AG08395 (cell line): ENCODE measurements at regions not wholly inside any gene's neighbourhood (a gene's known extent, or its start where the extent isn't known, plus 50 kb on each side); places are given as distances from the start of the nearest gene placed in this dataset.
"Not testable (repeated sequence)": the region's sequence is repeated elsewhere in the genome, so short reads cannot be mapped to it uniquely, and the experiment has no call there.

ENCODE experiments used
- DNase-seq: peaks from one replicate; pipeline ENCODE4 v3.0.0; 2012; ENCODE audit warnings: mixed read lengths, low spot score

DNA sequence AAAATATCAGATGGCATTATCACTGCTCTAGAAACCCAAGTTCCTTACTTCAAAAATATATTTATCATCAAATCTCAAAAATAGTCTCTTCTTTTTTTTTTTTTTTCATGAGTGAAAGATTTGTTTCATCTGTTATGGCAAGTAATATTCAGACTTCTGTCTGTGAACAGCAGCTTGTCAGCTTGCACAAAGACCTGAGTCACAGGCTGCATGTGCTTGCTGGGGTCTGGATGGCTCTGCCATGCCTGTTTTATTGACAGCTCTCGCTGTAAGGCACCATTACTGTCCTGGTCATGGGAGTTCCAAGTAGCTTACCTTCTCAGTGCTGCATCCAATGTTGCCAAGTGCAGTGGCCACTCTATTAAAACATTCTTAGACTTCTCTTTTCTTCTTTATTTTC lies 456.4 kb downstream of the GADD45G start:
- no peak for DNase-seq

DNA sequence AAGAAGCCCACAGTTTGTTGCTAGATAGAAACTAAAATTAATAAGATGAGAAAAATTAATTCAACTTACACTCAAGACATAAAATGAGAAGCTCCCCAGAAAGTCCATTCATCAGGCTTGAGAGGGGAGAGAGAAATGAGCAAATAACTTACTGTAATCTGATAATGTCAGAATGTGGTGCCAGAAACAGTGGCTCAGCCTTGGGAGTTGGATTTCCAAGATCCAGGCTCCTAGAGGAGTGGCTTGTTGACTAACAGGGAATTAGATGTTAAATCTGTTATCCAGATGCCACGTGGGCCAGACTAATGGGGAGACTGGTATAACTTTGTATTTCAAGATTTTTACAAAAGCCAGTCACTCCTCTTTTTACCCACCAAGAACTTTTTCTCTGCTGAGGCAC lies 458.2 kb downstream of the GADD45G start:
- no peak for DNase-seq

DNA sequence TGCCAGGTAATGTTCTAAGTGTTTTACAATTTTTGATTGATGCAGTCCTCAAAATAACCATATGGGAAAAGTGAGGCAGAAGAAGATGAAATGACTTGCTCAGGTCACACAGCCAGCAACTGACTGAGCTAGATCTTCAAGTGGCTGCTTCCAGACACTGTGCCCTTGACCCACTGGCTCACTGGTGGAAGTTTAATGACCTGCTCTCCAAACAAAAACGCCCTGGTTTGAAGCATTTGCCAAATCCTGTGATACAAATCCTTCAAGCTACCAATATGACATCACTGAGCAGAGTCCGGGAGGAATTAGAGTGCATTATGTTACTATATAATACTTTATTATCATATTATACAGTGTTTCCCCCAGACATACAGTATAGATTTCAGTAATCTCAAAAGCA lies 459.4 kb downstream of the GADD45G start:
- DNase-seq: no peak

DNA sequence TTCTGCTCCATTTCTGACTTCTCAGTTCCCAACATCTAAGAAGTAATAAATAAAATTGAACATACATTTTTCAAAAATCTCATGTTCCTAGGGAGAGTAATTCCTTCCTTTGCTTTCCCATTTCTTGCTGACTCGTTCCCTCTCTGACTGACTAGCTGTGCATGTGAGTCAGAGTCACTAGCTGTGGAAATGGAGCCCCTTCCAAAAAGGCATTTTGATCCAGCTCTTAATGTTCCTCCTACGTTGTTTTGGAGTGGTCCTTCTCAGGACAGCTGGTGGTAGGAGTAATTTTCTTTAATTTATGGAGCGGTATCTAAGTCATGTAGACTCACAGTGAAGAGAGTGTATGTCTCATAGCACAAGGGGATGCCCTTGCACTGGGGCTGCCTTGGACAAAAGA lies 460.2 kb downstream of the GADD45G start:
- peak; percentile 30 for DNase-seq

DNA sequence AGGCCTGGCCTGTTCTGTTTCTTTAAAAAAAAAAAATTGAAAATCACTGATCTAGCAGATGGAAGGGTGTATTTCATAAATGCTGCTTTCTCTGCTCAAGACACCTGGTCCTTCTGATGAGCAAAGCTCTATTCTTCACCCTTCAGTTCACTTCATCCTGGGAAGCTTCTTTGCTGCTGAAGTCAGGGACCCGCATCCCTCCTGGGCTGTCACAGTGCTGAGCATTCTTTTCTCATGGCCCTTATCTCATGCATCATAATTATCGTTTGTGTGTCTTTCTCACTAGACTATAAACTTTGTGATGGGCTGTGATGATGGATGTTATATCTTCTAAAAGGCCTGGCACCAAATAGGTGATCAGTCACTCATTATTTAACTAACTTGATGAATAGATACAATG lies 461.0 kb downstream of the GADD45G start:
- no peak for DNase-seq

DNA sequence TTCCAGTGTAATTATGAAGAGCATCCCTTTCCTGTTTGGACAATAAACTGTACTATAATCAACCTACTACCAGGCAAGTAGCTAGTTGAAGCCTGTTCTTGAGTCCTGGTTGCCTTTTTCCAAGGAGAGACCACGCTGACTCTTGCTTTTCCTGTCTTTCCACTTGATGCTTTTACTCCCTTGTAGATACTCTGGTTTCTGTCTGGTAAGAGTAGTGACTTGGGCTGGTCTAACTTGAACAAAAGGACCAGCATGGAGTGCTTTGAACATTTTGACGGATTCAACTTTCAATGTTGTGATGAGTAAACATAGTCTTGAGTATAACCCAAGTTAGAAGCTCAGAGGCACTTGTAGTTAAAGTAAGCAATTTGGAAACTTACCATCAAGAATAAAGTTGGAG lies 464.3 kb downstream of the GADD45G start:
- no peak for DNase-seq

DNA sequence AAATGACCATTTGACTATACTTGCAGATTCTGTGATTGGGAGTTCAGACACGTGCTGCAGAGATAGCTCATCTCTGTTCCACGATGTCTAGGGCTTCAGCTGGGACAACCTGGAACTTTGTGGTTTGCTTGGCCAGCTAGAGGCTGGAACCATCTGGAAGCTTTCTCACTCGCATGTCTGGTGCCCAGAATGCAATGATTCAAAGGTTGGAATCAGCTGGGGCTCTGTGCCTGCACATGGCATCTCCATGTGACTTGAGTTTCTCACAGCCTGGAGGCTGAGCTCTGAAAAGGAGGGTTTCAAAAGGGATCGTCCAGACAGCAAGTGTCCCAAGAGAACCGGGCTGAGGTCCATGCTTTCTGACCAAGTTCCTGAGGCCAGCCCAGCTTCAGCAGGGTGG lies 465.2 kb downstream of the GADD45G start:
- DNase-seq: no peak

DNA sequence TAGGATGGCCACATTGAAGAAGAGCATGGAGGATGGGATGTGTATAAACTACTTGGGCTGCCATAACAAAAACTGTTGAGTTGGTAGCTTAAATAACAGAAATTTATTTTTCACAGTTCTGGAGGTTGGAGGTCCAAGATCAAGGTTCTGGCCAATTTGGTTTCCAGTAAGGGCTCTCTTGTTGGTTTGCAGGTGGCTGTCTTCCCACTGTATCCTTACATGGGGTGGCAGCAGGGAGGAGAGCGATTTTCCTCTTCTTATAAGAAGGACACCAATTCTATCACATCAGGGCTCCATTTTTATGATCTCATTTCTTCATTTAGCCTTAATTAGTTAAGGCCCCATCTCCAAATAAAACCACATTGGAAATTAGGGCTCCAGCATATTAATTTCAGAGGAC lies 465.7 kb downstream of the GADD45G start:
- DNase-seq: no peak

DNA sequence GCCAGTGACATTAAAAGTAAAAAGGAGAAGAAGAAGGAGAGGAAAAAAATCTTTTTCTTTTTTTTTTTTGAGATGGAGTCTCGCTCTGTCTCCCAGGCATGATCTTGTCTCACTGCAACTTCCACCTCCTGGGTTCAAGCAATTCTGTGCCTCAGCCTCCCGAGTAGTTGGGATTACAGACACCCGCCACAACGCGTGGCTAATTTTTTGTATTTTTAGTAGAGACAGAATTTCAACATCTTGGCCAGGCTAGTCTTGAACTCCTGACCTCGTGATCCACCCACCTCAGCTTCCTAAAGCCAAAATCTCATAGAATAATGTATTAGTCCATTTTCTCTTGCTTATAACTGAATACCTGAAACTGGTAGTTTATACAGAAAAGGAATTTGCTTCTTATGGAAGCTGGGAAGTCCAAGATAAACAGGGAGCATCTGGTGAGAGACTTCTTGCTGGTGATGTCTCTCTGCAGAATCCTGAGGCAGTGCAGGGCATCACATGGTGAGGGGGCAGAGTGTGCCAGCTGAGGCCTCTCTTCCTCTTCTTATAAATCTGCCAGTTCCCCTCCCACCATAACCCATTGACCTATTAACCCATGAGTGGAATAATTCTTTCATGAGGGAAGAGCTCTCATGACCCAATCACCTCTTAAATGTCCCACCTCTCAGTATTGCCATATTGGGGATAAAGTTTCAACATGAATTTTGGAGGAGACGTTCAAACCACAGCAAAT lies 466.3 kb downstream of the GADD45G start:
- DNase-seq: no peak

DNA sequence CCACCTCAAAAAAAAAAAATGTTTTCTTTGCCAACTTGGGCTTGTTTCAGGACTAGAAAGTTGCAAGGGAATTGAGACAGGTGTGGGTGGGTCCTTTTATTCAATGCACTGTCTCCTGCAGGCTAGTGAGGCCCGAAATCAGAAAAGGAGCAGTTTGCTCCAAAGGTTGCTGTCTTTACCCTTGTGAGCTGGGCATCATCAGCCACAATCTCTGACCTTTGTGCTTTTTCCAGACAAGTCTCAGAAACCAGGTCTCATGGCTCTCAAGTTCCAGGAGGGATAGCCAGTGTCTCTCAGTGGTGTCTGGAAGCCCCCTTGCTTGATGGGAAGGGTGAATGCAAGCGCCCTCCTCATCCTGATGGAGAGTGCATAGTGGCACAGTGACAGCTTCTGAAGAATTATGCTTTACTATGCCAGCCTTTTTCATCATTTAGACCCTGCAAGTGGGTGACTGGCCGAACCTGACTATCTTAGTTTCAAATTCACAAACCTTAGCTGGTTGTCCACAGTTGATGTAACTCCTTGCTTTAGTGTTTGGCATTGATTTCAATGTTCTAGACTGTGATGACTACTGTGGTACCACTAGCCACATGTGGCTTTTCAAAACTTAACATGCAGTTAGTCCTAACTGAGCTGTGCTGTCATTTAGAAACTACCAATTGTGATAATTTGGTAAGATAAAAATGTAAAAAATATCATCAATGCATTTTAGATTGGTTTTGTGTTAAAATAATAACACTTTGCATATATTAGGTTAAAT lies 468.6 kb downstream of the GADD45G start:
- DNase-seq: no peak

DNA sequence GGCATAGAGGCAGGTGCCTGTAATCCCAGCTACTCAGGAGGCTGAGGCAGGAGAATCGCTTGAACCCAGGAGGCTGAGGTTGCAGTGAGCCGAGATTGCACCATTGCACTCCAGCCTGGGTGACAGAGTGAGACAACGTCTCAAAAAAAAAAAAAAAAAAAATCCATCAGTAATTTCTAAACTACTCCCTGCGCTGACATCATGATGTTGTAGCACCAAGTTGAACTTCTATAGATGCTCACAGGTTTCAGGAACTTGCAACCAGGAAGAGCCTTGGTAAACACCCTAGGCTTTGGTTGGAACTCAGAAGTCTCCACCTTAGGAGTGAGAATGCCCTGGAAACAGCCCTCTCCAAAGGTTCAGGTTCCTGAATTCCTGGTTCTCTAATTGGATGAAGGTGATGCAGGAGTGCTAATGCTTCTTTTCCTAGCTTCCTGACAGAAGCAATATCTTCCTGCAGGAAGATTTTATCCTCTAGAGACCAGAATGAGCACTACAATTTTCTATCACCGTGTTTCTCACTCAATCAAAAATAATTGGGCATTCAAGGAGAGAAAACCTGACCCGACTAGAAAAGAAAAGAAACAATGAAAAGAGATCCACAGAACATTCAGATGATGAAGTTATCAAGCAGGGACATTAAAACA lies 469.6 kb downstream of the GADD45G start:
- DNase-seq: no peak

DNA sequence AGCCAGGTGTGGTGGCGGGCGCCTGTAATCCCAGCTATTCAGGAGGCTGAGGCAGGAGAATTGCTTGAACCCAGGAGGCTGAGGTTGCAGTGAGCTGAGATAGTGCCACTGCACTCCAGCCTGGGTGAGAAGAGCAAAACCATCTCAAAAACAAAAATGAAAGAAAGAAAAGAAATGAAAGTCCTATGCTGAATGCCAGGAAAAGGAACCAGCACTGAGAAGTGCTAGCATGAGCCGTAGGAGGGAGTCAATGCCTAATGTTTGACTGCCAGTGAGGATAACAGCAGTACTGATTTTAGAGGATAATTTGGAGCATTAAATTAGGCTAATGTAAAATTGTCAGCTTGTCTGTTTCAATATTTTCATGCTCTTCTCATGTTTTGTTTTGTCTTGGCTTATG lies 472.8 kb downstream of the GADD45G start:
- DNase-seq: not testable (repeated sequence)

DNA sequence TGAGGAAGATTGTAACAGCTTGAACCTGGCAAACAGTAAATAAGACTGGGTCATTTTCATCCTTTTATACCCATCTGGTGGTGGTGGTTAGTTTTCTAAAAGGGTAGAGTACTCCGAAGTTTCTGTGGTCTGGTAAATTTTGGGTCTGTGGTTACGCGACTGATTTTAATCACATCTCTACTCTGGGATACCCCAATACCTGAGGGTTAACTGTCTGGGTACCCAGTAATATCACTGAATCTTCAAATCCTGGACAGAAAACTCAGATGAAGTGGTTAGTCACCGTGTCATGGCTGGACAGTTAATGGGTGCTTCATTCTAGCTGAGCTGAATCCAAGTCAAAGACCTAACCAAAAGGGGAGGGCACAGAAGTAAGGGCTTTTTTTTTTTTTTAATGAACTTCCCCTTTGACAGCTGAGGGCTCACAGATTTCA lies 474.2 kb downstream of the GADD45G start:
- DNase-seq: no peak

DNA sequence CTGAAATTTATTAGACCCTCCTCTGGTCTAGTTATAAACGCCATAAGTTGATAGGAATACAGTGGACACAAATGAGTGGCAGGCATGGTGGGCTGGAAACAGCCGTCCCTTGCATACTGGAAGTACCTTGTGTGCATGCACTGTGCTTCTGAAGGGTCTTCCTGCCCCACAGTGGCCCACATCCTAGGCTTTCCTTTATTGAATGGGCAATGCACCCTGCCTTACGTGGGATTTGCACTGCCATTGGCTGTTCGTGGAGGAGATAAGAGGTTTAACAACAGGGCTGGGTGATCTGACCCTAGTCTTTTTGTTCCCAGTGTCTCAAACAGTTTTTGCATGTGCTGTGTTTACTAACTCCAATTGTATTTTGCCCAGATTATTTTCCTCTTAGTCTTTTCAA lies 480.8 kb downstream of the GADD45G start:
- no peak for DNase-seq

DNA sequence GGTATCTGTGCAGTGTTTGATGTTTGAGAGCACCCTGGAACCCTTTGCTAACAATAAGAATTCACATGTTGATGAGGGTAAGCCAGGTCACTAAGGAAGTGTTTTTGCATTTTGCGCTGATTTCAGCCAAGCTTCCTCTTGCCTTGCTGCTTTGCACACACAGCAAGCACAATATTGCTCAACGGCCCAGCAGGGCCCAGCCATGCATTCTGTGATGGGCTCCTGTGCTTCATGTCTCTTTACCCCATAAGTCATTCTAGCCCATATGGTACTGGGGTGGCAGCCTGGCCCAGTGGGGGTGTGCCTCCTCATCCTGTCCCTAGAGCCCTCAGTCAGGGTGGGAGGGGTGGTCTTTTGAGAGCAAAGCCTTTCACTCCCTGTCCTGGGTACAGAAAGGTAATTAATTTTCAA lies 481.3 kb downstream of the GADD45G start:
- no peak for DNase-seq

DNA sequence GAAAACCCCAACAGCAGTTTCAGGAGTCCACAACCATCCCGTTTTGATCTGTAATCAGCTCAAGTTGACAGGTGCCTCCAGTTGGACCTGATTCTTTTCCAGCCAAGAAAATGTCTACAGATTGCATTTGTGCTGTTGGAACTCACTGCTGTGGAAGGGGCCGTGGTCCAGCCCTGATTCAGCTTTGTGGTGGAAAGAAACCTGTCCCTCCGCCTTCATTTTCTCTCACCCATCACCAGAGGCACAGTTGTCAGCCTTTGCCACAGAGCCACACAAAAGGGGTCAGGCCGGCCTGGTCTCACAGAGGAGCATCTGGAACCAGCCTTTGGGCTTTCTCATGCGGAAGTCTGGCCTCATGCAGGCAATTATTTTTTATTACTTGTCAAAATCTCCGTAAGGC lies 483.6 kb downstream of the GADD45G start:
- DNase-seq: no peak

DNA sequence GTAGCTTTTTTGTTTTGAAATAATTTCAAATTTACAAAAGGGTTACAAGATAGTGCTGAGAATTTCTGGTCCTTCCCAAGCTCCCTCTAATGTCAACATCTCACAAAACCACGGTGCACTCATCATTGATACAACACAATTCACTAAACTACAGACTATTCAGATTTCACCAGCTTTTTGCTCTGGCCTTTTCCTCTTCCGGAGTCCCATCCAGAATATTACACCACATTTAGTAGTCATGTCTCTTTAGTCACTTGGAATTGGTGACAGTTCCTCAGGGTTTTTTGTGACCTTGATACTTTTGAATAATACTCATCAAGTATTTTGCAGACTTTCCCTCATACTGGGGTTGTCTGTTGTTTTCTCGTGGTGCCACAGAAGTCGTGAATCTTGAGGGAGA lies 484.0 kb downstream of the GADD45G start:
- no peak for DNase-seq

DNA sequence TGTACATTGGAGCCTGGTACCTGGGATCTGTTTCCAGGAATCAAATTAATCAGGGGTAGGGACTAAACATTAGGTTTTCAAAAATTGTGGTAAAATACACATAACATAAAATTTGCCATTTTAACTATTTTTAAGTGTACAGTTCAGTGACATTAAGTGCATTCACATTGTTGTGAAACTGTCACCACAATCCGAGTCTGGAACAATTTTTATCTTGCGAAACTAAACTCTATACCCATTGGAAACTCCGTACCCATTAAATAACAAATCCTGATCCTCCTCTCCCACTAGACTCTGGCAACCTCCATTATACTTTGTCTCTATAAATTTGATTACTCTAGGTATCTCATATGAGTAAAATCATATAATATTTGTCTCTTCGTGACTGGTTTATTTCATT lies 486.2 kb downstream of the GADD45G start:
- DNase-seq: no peak

DNA sequence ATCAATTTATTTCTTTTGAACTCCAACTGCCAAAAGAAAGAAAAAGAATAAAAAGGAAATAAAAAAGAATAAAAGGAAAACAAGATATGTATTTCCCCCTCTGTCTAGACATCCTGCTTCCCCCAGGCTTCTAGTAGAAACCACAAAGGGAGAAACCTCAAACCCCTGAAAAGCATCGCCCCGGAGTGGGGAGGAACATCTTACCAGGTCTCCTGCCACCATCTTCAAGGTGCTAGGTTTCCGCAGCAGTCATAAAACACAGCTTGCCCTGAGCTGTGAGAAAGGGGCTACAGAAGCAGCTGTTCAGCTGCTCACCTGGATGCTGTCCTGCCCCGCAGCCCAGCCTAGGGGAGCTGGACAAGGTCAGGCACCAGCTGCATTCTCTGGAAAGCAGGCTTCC lies 487.7 kb downstream of the GADD45G start:
- no peak for DNase-seq

DNA sequence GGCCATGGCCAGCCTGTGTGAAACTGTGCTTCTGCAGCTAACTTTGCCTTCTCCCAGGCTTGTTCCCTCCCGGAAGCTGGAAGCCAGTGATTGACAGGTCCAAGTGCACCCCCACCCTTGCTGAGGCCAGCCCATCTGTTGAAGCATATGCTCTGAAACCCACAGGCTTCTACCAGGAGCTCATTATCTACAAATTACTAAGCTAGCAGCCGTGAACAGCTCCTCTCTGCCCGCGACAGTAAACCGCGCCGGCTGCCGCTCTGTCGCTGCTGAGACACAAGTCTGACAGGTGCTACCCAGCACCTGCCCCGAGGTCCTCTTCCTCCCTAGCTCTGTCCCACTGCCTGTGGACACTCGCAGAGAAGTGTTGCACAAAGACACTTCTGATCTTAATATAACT lies 490.9 kb downstream of the GADD45G start:
- no peak for DNase-seq

DNA sequence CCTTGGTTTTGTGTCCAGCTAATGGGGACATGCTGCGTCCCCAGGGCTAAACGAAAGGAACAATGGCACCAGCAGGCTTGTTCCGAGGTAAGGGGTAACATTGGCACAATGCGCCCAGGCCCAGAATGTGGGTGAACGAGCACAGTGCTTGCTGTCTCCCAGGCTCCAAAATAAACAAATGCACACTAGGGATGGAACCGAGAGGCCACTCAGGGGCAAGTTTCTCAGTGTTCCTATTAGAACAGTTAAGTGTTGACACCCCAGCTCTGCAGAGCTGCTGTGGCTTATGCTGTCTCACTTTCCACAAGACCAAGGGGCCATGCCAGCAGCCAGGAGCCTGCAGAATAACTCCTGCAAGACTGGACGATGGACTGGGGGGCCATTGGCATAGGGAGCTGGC lies 492.4 kb downstream of the GADD45G start:
- no peak for DNase-seq

DNA sequence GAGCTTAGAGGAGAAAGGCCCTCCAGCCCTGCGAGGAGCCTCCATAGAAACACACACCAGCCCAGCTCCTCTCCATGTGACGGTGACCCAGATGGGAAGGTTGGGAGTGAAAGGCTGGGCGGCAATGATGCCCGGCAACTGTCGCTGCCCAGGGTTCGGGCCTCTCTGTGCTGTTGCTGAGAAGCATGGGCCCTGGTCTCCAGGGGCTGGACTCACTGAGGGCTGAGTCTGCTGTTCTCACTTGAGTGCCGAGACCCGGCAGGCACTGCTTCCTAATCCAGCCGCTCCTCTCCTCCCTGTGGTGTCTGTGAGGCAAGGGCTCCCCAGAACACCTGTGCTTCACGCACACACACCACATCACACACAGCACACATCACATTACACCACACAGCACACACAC lies 493.6 kb downstream of the GADD45G start:
- no peak for DNase-seq

DNA sequence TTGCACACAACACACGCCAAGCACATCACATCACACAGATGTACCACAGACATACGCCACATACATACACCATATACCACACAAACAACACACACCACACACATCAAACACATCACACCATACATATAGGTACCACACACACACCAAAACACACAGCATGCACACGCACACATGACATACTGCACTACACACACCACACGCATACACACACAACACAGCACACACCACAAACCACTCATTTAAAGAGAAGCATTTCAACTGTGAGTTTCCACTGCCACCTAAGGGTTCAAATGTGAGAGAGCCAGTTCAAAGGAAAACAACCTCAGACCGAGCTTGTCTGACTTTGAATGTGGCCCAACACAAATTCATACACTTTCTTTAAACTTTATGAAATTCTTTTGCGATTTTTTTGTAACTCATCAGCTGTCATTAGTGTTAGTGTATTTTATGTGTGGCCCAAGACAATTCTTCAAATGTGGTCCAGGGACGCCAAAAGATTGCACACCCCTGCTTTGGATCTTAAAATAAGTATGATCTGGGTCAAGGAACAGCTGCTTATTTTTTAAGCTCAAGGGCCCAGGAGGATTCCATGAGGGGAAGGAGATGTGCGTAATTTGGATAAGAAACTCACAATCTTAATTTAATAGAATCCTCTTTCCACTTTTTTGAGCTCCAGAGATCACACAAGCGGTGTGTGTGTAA lies 494.6 kb downstream of the GADD45G start:
- peak; percentile 50 for DNase-seq
